ENCODE measurements at regions not wholly inside any gene's neighbourhood (a gene's known extent, or its start where the extent isn't known, plus 50 kb on each side); places are given as distances from the start of the nearest gene placed in this dataset.

- 0 out of 2 replicates have a peak, but pooled peaks cover 3% of the 10 kb centered on the region for H3K36me3 ChIP-seq (ENCODE audit: insufficient read depth)
- no peaks in the 10 kb centered on the region for H4K20me1 ChIP-seq (replicated peaks; ENCODE audit: insufficient read depth)
- no peaks in the 10 kb centered on the region for H3K9me3 Mint-ChIP-seq
- peaks cover 22% of the 10 kb centered on the region for H3K36me3 Mint-ChIP-seq (ENCODE audit: low read depth)
- H3F3A ChIP-seq (replicated peaks; ENCODE audit: low read depth) = no peaks in the 10 kb centered on the region
- DNase-seq (ENCODE audit: low spot score) (no peak), ATAC-seq (no peak)
- H3K4me3 ChIP-seq = no peak overlapping the region
- H3K27me3 ChIP-seq (ENCODE audit: insufficient read depth) = no peaks in the 10 kb centered on the region
- no peak overlapping the region; the same call in 1 of the 2 replicates for H3K27ac Mint-ChIP-seq
- H3K4me2 ChIP-seq = no peak overlapping the region
- H3K4me3 Mint-ChIP-seq = no peak overlapping the region
- H3K79me2 ChIP-seq (replicated peaks; ENCODE audit: insufficient read depth) = no peaks in the 10 kb centered on the region
- H2AFZ ChIP-seq = no peak overlapping the region
- H3K4me1 ChIP-seq (ENCODE audit: insufficient read depth) = peaks cover 7% of the 10 kb centered on the region
- H3K4me1 Mint-ChIP-seq = peaks cover 27% of the 10 kb centered on the region
- TF ChIP-seq ZNF331 (CRISPR knock-in tag; IDR thresholded peaks at IDR 0.05; ENCODE audit: low read depth) = no peak
- TF ChIP-seq ZNF462 (CRISPR knock-in tag; IDR thresholded peaks at IDR 0.05) = no peak
- no peak for TF ChIP-seq JUNB (IDR thresholded peaks at IDR 0.05; ENCODE audit: unreplicated experiment)
- no peak for TF ChIP-seq EZH2phosphoT487 (IDR thresholded peaks at IDR 0.05; ENCODE audit: unreplicated experiment)
- no peak for TF ChIP-seq REST (IDR thresholded peaks at IDR 0.05; ENCODE audit: unreplicated experiment)
- TF ChIP-seq CTCF (conservative IDR thresholded peaks at IDR 0.05; ENCODE audit: low read depth in 2 of 2) = no peak
- TF ChIP-seq ZNF114 (CRISPR knock-in tag; IDR thresholded peaks at IDR 0.05) = no peak
- TF ChIP-seq STAT1 (IDR thresholded peaks at IDR 0.05; ENCODE audit: unreplicated experiment) = no peak
- TF ChIP-seq POLR2AphosphoS5 (IDR thresholded peaks at IDR 0.05; ENCODE audit: low read depth) = no peak
- no peak for TF ChIP-seq EZH2 (IDR thresholded peaks at IDR 0.05; ENCODE audit: low read depth, unreplicated experiment)
- TF ChIP-seq NANOG (IDR thresholded peaks at IDR 0.05; ENCODE audit: borderline replicate concordance) = no peak
- TF ChIP-seq ETS1 (IDR thresholded peaks at IDR 0.05) = no peak
- no peak for TF ChIP-seq CREB1 (CRISPR knock-in tag; IDR thresholded peaks at IDR 0.05; ENCODE audit: low read depth)
- peaks cover 5% of the 10 kb centered on the region; the same call in 1 of the 2 replicates for H3K9me2 ChIP-seq (ENCODE audit: insufficient read depth)
- H3K27me3 Mint-ChIP-seq (ENCODE audit: insufficient read depth, low read depth, poor library complexity) = no peaks in the 10 kb centered on the region
- H3K27ac ChIP-seq (ENCODE audit: low read depth) = no peak overlapping the region
Observed at GRCh38 chr9:2493109-2493508, 128.5 kb upstream of the VLDLR start.
